ENCODE measurements at regions not wholly inside any gene's neighbourhood (a gene's known extent, or its start where the extent isn't known, plus 50 kb on each side); places are given as distances from the start of the nearest gene placed in this dataset.

GRCh38 chr12:92571844-92572543 is 130.8 kb upstream of the PLEKHG7 start:
- Histone ChIP-seq H3K9me3 (peaks cover 15% of the 10 kb centered on the region), H3K4me1 (peaks cover 23% of the 10 kb centered on the region), H3K4me2 (no peak overlapping the region), H3K27ac (peak overlapping the region; percentile 22 to 51; a peak in 5 of 6 replicates), H3K4me3 (no peak overlapping the region)
- DNase-seq (ENCODE audit: low read depth in 1 of 2, low spot score in 1 of 2): no peak
- POLR2A ChIA-PET: no interaction called here
- CTCF ChIA-PET: interaction anchor here (0.8 to 4.5 kb wide), 12 partner anchors 10 to 1190 kb away, joined by 3 to 35 read pairs (median 4); partner anchors contain the start of gene BTG1
- no peak for FAIRE-seq
- ATAC-seq: no peak
- TF ChIP-seq ZNF302 (CRISPR knock-in tag; IDR thresholded peaks at IDR 0.05) (no peak), EHMT2 (IDR thresholded peaks at IDR 0.05; ENCODE audit: low read depth) (no peak), CHD4 (IDR thresholded peaks at IDR 0.05; ENCODE audit: borderline replicate concordance) (no peak), ZC3H11A (IDR thresholded peaks at IDR 0.05) (no peak), MAZ (IDR thresholded peaks at IDR 0.05; ENCODE audit: borderline replicate concordance, low read depth, low read length) (no peak), JUN (IDR thresholded peaks at IDR 0.05) (no peak), FOSB (CRISPR knock-in tag; IDR thresholded peaks at IDR 0.05) (no peak), HDAC2 (IDR thresholded peaks at IDR 0.05) (no peak), KDM1A (IDR thresholded peaks at IDR 0.05; ENCODE audit: low read depth) (no peak), SMC3 (IDR thresholded peaks at IDR 0.05) (no peak), HOXB13 (CRISPR knock-in tag; IDR thresholded peaks at IDR 0.05; ENCODE audit: low read depth) (no peak), NPAS2 (CRISPR knock-in tag; IDR thresholded peaks at IDR 0.05; ENCODE audit: borderline replicate concordance) (no peak), TP53 (CRISPR knock-in tag; IDR thresholded peaks at IDR 0.05) (no peak), POLR2AphosphoS2 (conservative IDR thresholded peaks at IDR 0.05; ENCODE audit: low read length) (no peak), EHF (CRISPR knock-in tag; IDR thresholded peaks at IDR 0.05) (no peak)
- TF ChIP-seq, protein P1, sequence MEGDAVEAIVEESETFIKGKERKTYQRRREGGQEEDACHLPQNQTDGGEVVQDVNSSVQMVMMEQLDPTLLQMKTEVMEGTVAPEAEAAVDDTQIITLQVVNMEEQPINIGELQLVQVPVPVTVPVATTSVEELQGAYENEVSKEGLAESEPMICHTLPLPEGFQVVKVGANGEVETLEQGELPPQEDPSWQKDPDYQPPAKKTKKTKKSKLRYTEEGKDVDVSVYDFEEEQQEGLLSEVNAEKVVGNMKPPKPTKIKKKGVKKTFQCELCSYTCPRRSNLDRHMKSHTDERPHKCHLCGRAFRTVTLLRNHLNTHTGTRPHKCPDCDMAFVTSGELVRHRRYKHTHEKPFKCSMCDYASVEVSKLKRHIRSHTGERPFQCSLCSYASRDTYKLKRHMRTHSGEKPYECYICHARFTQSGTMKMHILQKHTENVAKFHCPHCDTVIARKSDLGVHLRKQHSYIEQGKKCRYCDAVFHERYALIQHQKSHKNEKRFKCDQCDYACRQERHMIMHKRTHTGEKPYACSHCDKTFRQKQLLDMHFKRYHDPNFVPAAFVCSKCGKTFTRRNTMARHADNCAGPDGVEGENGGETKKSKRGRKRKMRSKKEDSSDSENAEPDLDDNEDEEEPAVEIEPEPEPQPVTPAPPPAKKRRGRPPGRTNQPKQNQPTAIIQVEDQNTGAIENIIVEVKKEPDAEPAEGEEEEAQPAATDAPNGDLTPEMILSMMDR (IDR thresholded peaks at IDR 0.05): no peak
- TF ChIP-seq, protein P2, sequence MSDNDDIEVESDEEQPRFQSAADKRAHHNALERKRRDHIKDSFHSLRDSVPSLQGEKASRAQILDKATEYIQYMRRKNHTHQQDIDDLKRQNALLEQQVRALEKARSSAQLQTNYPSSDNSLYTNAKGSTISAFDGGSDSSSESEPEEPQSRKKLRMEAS (IDR thresholded peaks at IDR 0.05): no peak
- WGBS (ENCODE audit: missing lambda C conversion rate): 94% methylated on average over 8 of the region's 8 CpGs

DNA sequence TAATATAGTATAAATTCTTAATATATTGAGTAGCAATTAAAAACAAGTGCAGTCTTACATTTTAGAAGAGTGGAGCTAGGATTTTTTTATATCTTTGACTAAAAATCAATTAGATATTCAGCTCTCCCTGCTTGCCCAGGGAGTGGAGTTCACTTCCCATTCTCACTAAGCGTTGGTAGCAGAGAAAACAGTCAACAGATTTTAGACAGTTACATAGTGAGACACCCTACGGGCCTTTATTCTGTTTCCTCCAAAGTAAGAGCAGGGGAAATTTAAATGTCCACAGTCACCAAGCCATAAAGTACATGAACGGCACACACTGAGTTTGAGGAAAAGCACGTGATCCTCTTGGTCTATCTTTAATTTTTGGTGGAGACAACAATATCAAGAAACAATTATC is 131.6 kb upstream of the PLEKHG7 start:
- ATAC-seq (no peak), FAIRE-seq (no peak), DNase-seq (ENCODE audit: low read depth in 1 of 2, low spot score in 1 of 2) (no peak)
- Histone ChIP-seq H3K4me1 (peaks cover 23% of the 10 kb centered on the region), H3K9me3 (peaks cover 15% of the 10 kb centered on the region), H3K27ac (peak overlapping the region; percentile 49 to 51), H3K4me2 (no peak overlapping the region), H3K4me3 (no peak overlapping the region)
- POLR2A ChIA-PET: no interaction called here
- CTCF ChIA-PET: interaction anchor here (0.8 to 4.5 kb wide), 13 partner anchors 11 to 1189 kb away, joined by 3 to 35 read pairs (median 4); partner anchors contain the start of gene BTG1
- 86% methylated on average over 4 of the region's 4 CpGs for WGBS (ENCODE audit: missing lambda C conversion rate)
- TF ChIP-seq, protein P1 (IDR thresholded peaks at IDR 0.05): no peak
- TF ChIP-seq, protein P3, sequence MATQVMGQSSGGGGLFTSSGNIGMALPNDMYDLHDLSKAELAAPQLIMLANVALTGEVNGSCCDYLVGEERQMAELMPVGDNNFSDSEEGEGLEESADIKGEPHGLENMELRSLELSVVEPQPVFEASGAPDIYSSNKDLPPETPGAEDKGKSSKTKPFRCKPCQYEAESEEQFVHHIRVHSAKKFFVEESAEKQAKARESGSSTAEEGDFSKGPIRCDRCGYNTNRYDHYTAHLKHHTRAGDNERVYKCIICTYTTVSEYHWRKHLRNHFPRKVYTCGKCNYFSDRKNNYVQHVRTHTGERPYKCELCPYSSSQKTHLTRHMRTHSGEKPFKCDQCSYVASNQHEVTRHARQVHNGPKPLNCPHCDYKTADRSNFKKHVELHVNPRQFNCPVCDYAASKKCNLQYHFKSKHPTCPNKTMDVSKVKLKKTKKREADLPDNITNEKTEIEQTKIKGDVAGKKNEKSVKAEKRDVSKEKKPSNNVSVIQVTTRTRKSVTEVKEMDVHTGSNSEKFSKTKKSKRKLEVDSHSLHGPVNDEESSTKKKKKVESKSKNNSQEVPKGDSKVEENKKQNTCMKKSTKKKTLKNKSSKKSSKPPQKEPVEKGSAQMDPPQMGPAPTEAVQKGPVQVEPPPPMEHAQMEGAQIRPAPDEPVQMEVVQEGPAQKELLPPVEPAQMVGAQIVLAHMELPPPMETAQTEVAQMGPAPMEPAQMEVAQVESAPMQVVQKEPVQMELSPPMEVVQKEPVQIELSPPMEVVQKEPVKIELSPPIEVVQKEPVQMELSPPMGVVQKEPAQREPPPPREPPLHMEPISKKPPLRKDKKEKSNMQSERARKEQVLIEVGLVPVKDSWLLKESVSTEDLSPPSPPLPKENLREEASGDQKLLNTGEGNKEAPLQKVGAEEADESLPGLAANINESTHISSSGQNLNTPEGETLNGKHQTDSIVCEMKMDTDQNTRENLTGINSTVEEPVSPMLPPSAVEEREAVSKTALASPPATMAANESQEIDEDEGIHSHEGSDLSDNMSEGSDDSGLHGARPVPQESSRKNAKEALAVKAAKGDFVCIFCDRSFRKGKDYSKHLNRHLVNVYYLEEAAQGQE (IDR thresholded peaks at IDR 0.05): no peak
- no peak for TF ChIP-seq CEBPB (IDR thresholded peaks at IDR 0.05)
- TF ChIP-seq HOXB5 (CRISPR knock-in tag; IDR thresholded peaks at IDR 0.05): no peak
- TF ChIP-seq POLR2A (IDR thresholded peaks at IDR 0.05; ENCODE audit: low read length): no peak
- no peak for TF ChIP-seq JUNB (IDR thresholded peaks at IDR 0.05)
- no peak for TF ChIP-seq HES2 (IDR thresholded peaks at IDR 0.05)
- no peak for TF ChIP-seq KDM5A (IDR thresholded peaks at IDR 0.05)
- no peak for TF ChIP-seq RNF2 (IDR thresholded peaks at IDR 0.05; ENCODE audit: borderline replicate concordance, low read depth)
- no peak for TF ChIP-seq ESRRA (IDR thresholded peaks at IDR 0.05; ENCODE audit: borderline replicate concordance, low read length)
- TF ChIP-seq BCL3 (IDR thresholded peaks at IDR 0.05): no peak
- no peak for TF ChIP-seq CBX2 (IDR thresholded peaks at IDR 0.05; ENCODE audit: borderline replicate concordance, low read depth)

Measured in A549 (cell line).